SU-DHL-6 (cell line): ENCODE measurements at regions not wholly inside any gene's neighbourhood (a gene's known extent, or its start where the extent isn't known, plus 50 kb on each side); places are given as distances from the start of the nearest gene placed in this dataset.

Source experiments
- H2AFZ ChIP-seq: fragments of 200-600 bp; sonication (generic); 2 replicates; pipeline ENCODE4 v1.6.1; 2014; ENCODE audit warnings: low read depth, mild to moderate bottlenecking, moderate library complexity, mixed read lengths, antibody characterized with exemption, low read length; ENCODE audit not compliant: severe bottlenecking
- H3F3A ChIP-seq: fragments of 200-600 bp; shearing (Covaris generic); 2 replicates; pipeline ENCODE4 v1.6.0; 2016; ENCODE audit warnings: antibody characterized with exemption, mild to moderate bottlenecking; ENCODE audit not compliant: insufficient read depth
- H3K27ac ChIP-seq: fragments of 200-600 bp; sonication (generic); 2 replicates; pipeline ENCODE4 v1.5.1; 2016; ENCODE audit warnings: low read depth, mild to moderate bottlenecking, low read length, moderate library complexity, mixed read lengths
- H3K27me3 ChIP-seq: fragments of 200-600 bp; sonication (generic), shearing (Covaris generic); 2 replicates; pipeline ENCODE4 v1.6.0; 2014; ENCODE audit warnings: mild to moderate bottlenecking, low read length
- H3K36me3 ChIP-seq: fragments of 200-600 bp; sonication (generic); 2 replicates; pipeline ENCODE4 v1.6.1; 2014; ENCODE audit warnings: mild to moderate bottlenecking, low read length, mixed read lengths
- H3K4me2 ChIP-seq: fragments of 300-600, 200-600 bp; shearing (Covaris generic), sonication (generic); 2 replicates; pipeline ENCODE4 v1.6.0; 2014; ENCODE audit warnings: low read length, low read depth, mild to moderate bottlenecking; ENCODE audit not compliant: poor library complexity, severe bottlenecking
- H3K4me3 ChIP-seq: fragments of 200-600 bp; sonication (generic); 2 replicates; pipeline ENCODE4 v1.5.1; 2014; ENCODE audit warnings: antibody characterized with exemption, low read length, mild to moderate bottlenecking, mixed read lengths; ENCODE audit not compliant: insufficient read depth, poor library complexity, severe bottlenecking
- H3K79me2 ChIP-seq: fragments of 200-600 bp; sonication (generic); 2 replicates; pipeline ENCODE4 v1.6.1; 2014; ENCODE audit warnings: mild to moderate bottlenecking, low read length, moderate library complexity; ENCODE audit not compliant: insufficient read depth
- H3K9ac ChIP-seq: fragments of 200-600 bp; sonication (generic); 2 replicates; pipeline ENCODE4 v1.7.0; 2014; ENCODE audit warnings: mild to moderate bottlenecking, low read length
- H3K9me2 ChIP-seq: fragments of 200-600 bp; sonication (generic); replicated peaks from 2 replicates; pipeline ENCODE4 v1.6.1; 2014; ENCODE audit warnings: low read length; ENCODE audit not compliant: insufficient read depth
- H3K9me3 ChIP-seq: fragments of 200-600 bp; sonication (generic); 2 replicates; pipeline ENCODE4 v1.6.1; 2014; ENCODE audit warnings: low read length, mixed read lengths; ENCODE audit not compliant: insufficient read depth
- H4K20me1 ChIP-seq: fragments of 200-600 bp; sonication (generic); 2 replicates; pipeline ENCODE4 v1.6.1; 2014; ENCODE audit warnings: low read depth, mild to moderate bottlenecking, antibody characterized with exemption, low read length, moderate library complexity, mixed read lengths
- CTCF ChIP-seq: fragments of 200-600 bp; sonication (generic); IDR thresholded peaks from one replicate; pipeline ENCODE4 v1.5.1; 2017; ENCODE audit warnings: antibody characterized with exemption, mild to moderate bottlenecking, low read length, moderate library complexity; ENCODE audit not compliant: insufficient read depth, poor library complexity, severe bottlenecking
- EZH2phosphoT487 ChIP-seq: fragments of 200-600 bp; sonication (generic), shearing (Covaris generic); conservative IDR thresholded peaks from 2 replicates; pipeline ENCODE4 v1.6.1; 2018; ENCODE audit warnings: mild to moderate bottlenecking, antibody characterized with exemption, low read length, moderate library complexity, mixed read lengths

- Histone ChIP-seq H3K36me3 (no peaks in the 10 kb centered on the region), H3K79me2 (no peaks in the 10 kb centered on the region), H3K4me2 (peak overlapping the region; percentile 33), H3K9ac (no peak overlapping the region), H4K20me1 (no peaks in the 10 kb centered on the region), H3K4me3 (no peak overlapping the region), H2AFZ (peak overlapping the region; percentile 43), H3F3A (no peaks in the 10 kb centered on the region), H3K27me3 (no peaks in the 10 kb centered on the region), H3K27ac (no peak overlapping the region), H3K9me3 (no peaks in the 10 kb centered on the region), H3K9me2 (no peaks in the 10 kb centered on the region)
- TF ChIP-seq CTCF: no peak
- no peak for TF ChIP-seq EZH2phosphoT487
Observed at GRCh38 chr16:47779201-47780016, 318.3 kb downstream of the PHKB start.

GRCh38 chr16:47778106-47778801 lies 317.1 kb downstream of the PHKB start:
- H4K20me1 ChIP-seq: no peaks in the 10 kb centered on the region
- TF ChIP-seq CTCF: no peak
- no peak for TF ChIP-seq EZH2phosphoT487
- no peaks in the 10 kb centered on the region for H3K9me3 ChIP-seq
- H3K79me2 ChIP-seq: no peaks in the 10 kb centered on the region
- no peak overlapping the region for H3K27ac ChIP-seq
- no peaks in the 10 kb centered on the region for H3K27me3 ChIP-seq
- no peak overlapping the region for H3K9ac ChIP-seq
- H3F3A ChIP-seq: no peaks in the 10 kb centered on the region
- no peak overlapping the region for H3K4me2 ChIP-seq
- no peak overlapping the region for H2AFZ ChIP-seq
- no peaks in the 10 kb centered on the region for H3K9me2 ChIP-seq
- H3K4me3 ChIP-seq: no peak overlapping the region
- no peaks in the 10 kb centered on the region for H3K36me3 ChIP-seq

GRCh38 chr16:47777220-47777619 lies 316.1 kb downstream of the PHKB start:
- no peaks in the 10 kb centered on the region for H3K79me2 ChIP-seq
- TF ChIP-seq CTCF (no peak), EZH2phosphoT487 (no peak)
- no peak overlapping the region for H3K27ac ChIP-seq
- H3F3A ChIP-seq: no peaks in the 10 kb centered on the region
- H3K9ac ChIP-seq: no peak overlapping the region
- no peaks in the 10 kb centered on the region for H3K36me3 ChIP-seq
- no peak overlapping the region for H3K4me2 ChIP-seq
- no peak overlapping the region for H3K4me3 ChIP-seq
- H3K27me3 ChIP-seq: no peaks in the 10 kb centered on the region
- no peaks in the 10 kb centered on the region for H4K20me1 ChIP-seq
- H3K9me2 ChIP-seq: no peaks in the 10 kb centered on the region
- no peaks in the 10 kb centered on the region for H3K9me3 ChIP-seq
- H2AFZ ChIP-seq: no peak overlapping the region
